ENCODE measurements at regions not wholly inside any gene's neighbourhood (a gene's known extent, or its start where the extent isn't known, plus 50 kb on each side); places are given as distances from the start of the nearest gene placed in this dataset.

- TF ChIP-seq CTCF (conservative IDR thresholded peaks at IDR 0.05 in 1 of 2, IDR thresholded peaks at IDR 0.05 in 1 of 2; ENCODE audit: low read depth in 1 of 2, low read length in 2 of 2): no peak
- TF ChIP-seq EZH2 (IDR thresholded peaks at IDR 0.05; ENCODE audit: low read length, missing control alignments): no peak
These were observed 305.4 kb upstream of the RGS18 start for GRCh38 chr1:191852907-191853306.

Measured in fibroblast of lung (primary cell).